ENCODE measurements at regions not wholly inside any gene's neighbourhood (a gene's known extent, or its start where the extent isn't known, plus 50 kb on each side); places are given as distances from the start of the nearest gene placed in this dataset.

- no peaks in the 10 kb centered on the region for H3K27me3 Mint-ChIP-seq (ENCODE audit: unreplicated experiment)
- H3K4me3 Mint-ChIP-seq (ENCODE audit: unreplicated experiment), result no peak overlapping the region
- peaks cover 22% of the 10 kb centered on the region for H3K4me1 Mint-ChIP-seq (ENCODE audit: unreplicated experiment)
- no peaks in the 10 kb centered on the region for H3K9me3 Mint-ChIP-seq (ENCODE audit: unreplicated experiment)
- DNase-seq (ENCODE audit: low spot score), result peak; percentile 56
- no peaks in the 10 kb centered on the region for H3K36me3 Mint-ChIP-seq (ENCODE audit: low read depth, unreplicated experiment)
- no peak for TF ChIP-seq CTCF (IDR thresholded peaks at IDR 0.05; ENCODE audit: unreplicated experiment)
- H3K27ac Mint-ChIP-seq (ENCODE audit: unreplicated experiment), result peak overlapping the region; percentile 89
Measured at GRCh38 chr14:53549956-53550355, 396.8 kb upstream of the DDHD1 start.

- H3K36me3 Mint-ChIP-seq (ENCODE audit: low read depth, unreplicated experiment), result no peaks in the 10 kb centered on the region
- TF ChIP-seq CTCF (IDR thresholded peaks at IDR 0.05; ENCODE audit: unreplicated experiment), result no peak
- no peak overlapping the region for H3K4me3 Mint-ChIP-seq (ENCODE audit: unreplicated experiment)
- no peak for DNase-seq (ENCODE audit: low spot score)
- peak overlapping the region; percentile 26 for H3K27ac Mint-ChIP-seq (ENCODE audit: unreplicated experiment)
- no peaks in the 10 kb centered on the region for H3K9me3 Mint-ChIP-seq (ENCODE audit: unreplicated experiment)
- peaks cover 29% of the 10 kb centered on the region for H3K4me1 Mint-ChIP-seq (ENCODE audit: unreplicated experiment)
- H3K27me3 Mint-ChIP-seq (ENCODE audit: unreplicated experiment), result no peaks in the 10 kb centered on the region
Measured at GRCh38 chr14:53547593-53547992, 394.5 kb upstream of the DDHD1 start.

- no peaks in the 10 kb centered on the region for H3K9me3 Mint-ChIP-seq (ENCODE audit: unreplicated experiment)
- no peak overlapping the region for H3K27ac Mint-ChIP-seq (ENCODE audit: unreplicated experiment)
- H3K27me3 Mint-ChIP-seq (ENCODE audit: unreplicated experiment), result no peaks in the 10 kb centered on the region
- TF ChIP-seq CTCF (IDR thresholded peaks at IDR 0.05; ENCODE audit: unreplicated experiment), result no peak
- DNase-seq (ENCODE audit: low spot score), result no peak
- no peaks in the 10 kb centered on the region for H3K36me3 Mint-ChIP-seq (ENCODE audit: low read depth, unreplicated experiment)
- H3K4me1 Mint-ChIP-seq (ENCODE audit: unreplicated experiment), result peaks cover 24% of the 10 kb centered on the region
- no peak overlapping the region for H3K4me3 Mint-ChIP-seq (ENCODE audit: unreplicated experiment)
Measured at GRCh38 chr14:53545217-53545616, 392.1 kb upstream of the DDHD1 start.

GRCh38 chr14:53542732-53543131, 389.6 kb upstream of the DDHD1 start:
- peak; percentile 18 for DNase-seq (ENCODE audit: low spot score)
- no peaks in the 10 kb centered on the region for H3K27me3 Mint-ChIP-seq (ENCODE audit: unreplicated experiment)
- H3K27ac Mint-ChIP-seq (ENCODE audit: unreplicated experiment), result peak overlapping the region; percentile 58
- TF ChIP-seq CTCF (IDR thresholded peaks at IDR 0.05; ENCODE audit: unreplicated experiment), result no peak
- no peaks in the 10 kb centered on the region for H3K36me3 Mint-ChIP-seq (ENCODE audit: low read depth, unreplicated experiment)
- no peaks in the 10 kb centered on the region for H3K9me3 Mint-ChIP-seq (ENCODE audit: unreplicated experiment)
- H3K4me3 Mint-ChIP-seq (ENCODE audit: unreplicated experiment), result no peak overlapping the region
- H3K4me1 Mint-ChIP-seq (ENCODE audit: unreplicated experiment), result peaks cover 18% of the 10 kb centered on the region

- peaks cover 18% of the 10 kb centered on the region for H3K4me1 Mint-ChIP-seq (ENCODE audit: unreplicated experiment)
- DNase-seq (ENCODE audit: low spot score), result no peak
- TF ChIP-seq CTCF (IDR thresholded peaks at IDR 0.05; ENCODE audit: unreplicated experiment), result no peak
Measured at GRCh38 chr14:53541411-53541810, 388.3 kb upstream of the DDHD1 start.

More at GRCh38 chr14:53541411-53541810, 388.3 kb upstream of the DDHD1 start:
- H3K27me3 Mint-ChIP-seq (ENCODE audit: unreplicated experiment), result no peaks in the 10 kb centered on the region
- H3K27ac Mint-ChIP-seq (ENCODE audit: unreplicated experiment), result no peak overlapping the region
- no peaks in the 10 kb centered on the region for H3K9me3 Mint-ChIP-seq (ENCODE audit: unreplicated experiment)
- no peak overlapping the region for H3K4me3 Mint-ChIP-seq (ENCODE audit: unreplicated experiment)
- no peaks in the 10 kb centered on the region for H3K36me3 Mint-ChIP-seq (ENCODE audit: low read depth, unreplicated experiment)

Measured in endothelial cell (in vitro differentiated cells).